Frontal cortex (tissue), 3 donors: ENCODE measurements at regions not wholly inside any gene's neighbourhood (a gene's known extent, or its start where the extent isn't known, plus 50 kb on each side); places are given as distances from the start of the nearest gene placed in this dataset.
"Not testable (repeated sequence)": the region's sequence is repeated elsewhere in the genome, so short reads cannot be mapped to it uniquely, and the experiment has no call there.

Experiments
- DNase-seq, 2 donors: peaks; one replicate each; pipeline ENCODE4 v3.0.0; 2012; ENCODE audit warnings: low spot score in 2 of 2
- FAIRE-seq: peaks from 2 replicates; lab custom pipeline; 2012; peaks lifted over from hg19 to GRCh38; lab: Jason Lieb, UNC
- donor health status: control.
- donor health status: control.
- donor health status: control.

- DNase-seq (no peak), FAIRE-seq (no peak)
Observed at GRCh38 chr11:23406131-23406819, 546.0 kb upstream of the CCDC179 start.

GRCh38 chr11:23413057-23413456 is 552.8 kb upstream of the CCDC179 start:
- no peak for DNase-seq
- FAIRE-seq: no peak

GRCh38 chr11:23423104-23423503 is 562.8 kb upstream of the CCDC179 start:
- FAIRE-seq (no peak), DNase-seq (no peak)

- DNase-seq (no peak), FAIRE-seq (no peak)
Observed at GRCh38 chr11:23423656-23424055, 563.4 kb upstream of the CCDC179 start.

GRCh38 chr11:23425381-23425780 is 565.1 kb upstream of the CCDC179 start:
- no peak for DNase-seq

GRCh38 chr11:23429569-23429968 is 569.3 kb upstream of the CCDC179 start:
- FAIRE-seq (no peak), DNase-seq (no peak)

More at GRCh38 chr11:23425381-23425780, 565.1 kb upstream of the CCDC179 start:
- no peak for FAIRE-seq

GRCh38 chr11:23453522-23453921 is 593.2 kb upstream of the CCDC179 start:
- FAIRE-seq: no peak

GRCh38 chr11:23455321-23455891 is 595.1 kb upstream of the CCDC179 start:
- FAIRE-seq: no peak
- no peak for DNase-seq

More at GRCh38 chr11:23453522-23453921, 593.2 kb upstream of the CCDC179 start:
- DNase-seq: no peak

GRCh38 chr11:23457641-23458040 is 597.4 kb upstream of the CCDC179 start:
- FAIRE-seq: no peak
- DNase-seq: no peak

GRCh38 chr11:23471878-23472277 is 611.6 kb upstream of the CCDC179 start:
- no peak for FAIRE-seq
- DNase-seq: no peak

GRCh38 chr11:23473782-23474181 is 613.5 kb upstream of the CCDC179 start:
- DNase-seq (no peak), FAIRE-seq (no peak)

GRCh38 chr11:23480736-23481135 is 620.5 kb upstream of the CCDC179 start:
- DNase-seq: no peak
- FAIRE-seq: no peak

- not testable (repeated sequence) for FAIRE-seq, DNase-seq
Observed at GRCh38 chr11:23484146-23484545, 623.9 kb upstream of the CCDC179 start.

- DNase-seq, FAIRE-seq: not testable (repeated sequence)
Observed at GRCh38 chr11:23484618-23485017, 624.3 kb upstream of the CCDC179 start.

GRCh38 chr11:23490557-23491235 is 630.4 kb upstream of the CCDC179 start:
- FAIRE-seq (no peak), DNase-seq (no peak)

GRCh38 chr11:23494981-23495380 is 634.7 kb upstream of the CCDC179 start:
- FAIRE-seq (no peak), DNase-seq (no peak)

GRCh38 chr11:23496340-23496739 is 636.1 kb upstream of the CCDC179 start:
- no peak for DNase-seq
- FAIRE-seq: no peak

GRCh38 chr11:23497040-23497439 is 636.8 kb upstream of the CCDC179 start:
- FAIRE-seq (no peak), DNase-seq (no peak)

- DNase-seq (no peak), FAIRE-seq (peak; percentile 40)
Observed at GRCh38 chr11:23502389-23502788, 642.1 kb upstream of the CCDC179 start.

GRCh38 chr11:23502826-23503225 is 642.6 kb upstream of the CCDC179 start:
- FAIRE-seq (no peak), DNase-seq (no peak)

GRCh38 chr11:23509023-23509422 is 648.7 kb upstream of the CCDC179 start:
- FAIRE-seq (no peak), DNase-seq (no peak)
